Choroid plexus epithelial cell (primary cell): ENCODE measurements at regions not wholly inside any gene's neighbourhood (a gene's known extent, or its start where the extent isn't known, plus 50 kb on each side); places are given as distances from the start of the nearest gene placed in this dataset.

Experiments
- DNase-seq: peaks from one replicate; pipeline ENCODE4 v3.0.0-alpha.2; 2010; ENCODE audit warnings: low read depth
- H3K4me3 ChIP-seq: 2 replicates; pipeline ENCODE4 v1.5.1; 2011; ENCODE audit warnings: low read depth, mild to moderate bottlenecking, control low read depth, low read length, moderate library complexity
- TF ChIP-seq, protein P1 (sequence below): conservative IDR thresholded peaks from 2 replicates; pipeline ENCODE4 v1.5.1; 2011; ENCODE audit warnings: low read depth, mild to moderate bottlenecking, control low read depth, inconsistent platforms, low read length, moderate library complexity

DNA sequence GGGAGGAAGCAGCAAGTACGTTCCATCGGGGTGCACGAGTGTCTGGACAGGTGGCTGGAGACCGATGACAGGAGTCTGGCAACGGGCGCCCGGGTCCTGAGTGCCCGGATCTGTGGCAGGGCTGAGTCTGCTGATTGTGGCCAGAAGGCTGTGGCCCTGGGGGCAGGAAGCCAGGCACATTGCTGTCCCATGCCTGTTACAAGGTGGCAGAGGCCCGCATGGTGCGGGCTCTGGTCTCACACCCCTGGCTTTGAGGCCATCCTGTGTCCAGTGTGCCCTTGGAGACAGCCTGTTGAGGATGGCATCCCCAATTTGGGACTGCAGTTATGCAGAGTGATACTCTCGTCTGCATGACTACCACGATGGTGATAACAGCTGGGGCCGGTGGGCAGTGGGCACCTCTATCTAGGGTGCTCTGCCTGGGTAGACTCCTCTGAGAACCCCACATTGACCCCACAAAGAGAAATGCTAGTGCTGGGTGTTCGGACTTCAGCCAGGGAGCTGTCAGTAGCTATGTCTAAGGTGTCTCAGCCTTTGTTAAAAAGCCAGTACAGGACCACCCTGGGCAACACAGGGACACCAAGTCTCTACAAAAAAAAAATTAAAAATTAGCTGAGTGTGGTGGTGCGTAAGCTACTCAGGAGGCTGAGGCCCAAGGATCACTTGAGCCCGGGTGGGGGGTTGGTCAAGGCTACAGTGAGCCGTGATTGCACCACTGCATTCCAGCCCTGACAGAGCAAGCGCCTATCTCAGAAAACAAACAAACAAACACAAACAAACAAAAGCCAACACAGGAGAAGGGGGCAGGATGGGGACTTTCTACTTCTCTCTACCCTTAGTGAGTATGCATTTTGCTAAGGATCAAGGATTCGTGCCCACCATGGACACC is 88.3 kb downstream of the RHOB start:
- no peak overlapping the region for H3K4me3 ChIP-seq
- TF ChIP-seq, protein P1, sequence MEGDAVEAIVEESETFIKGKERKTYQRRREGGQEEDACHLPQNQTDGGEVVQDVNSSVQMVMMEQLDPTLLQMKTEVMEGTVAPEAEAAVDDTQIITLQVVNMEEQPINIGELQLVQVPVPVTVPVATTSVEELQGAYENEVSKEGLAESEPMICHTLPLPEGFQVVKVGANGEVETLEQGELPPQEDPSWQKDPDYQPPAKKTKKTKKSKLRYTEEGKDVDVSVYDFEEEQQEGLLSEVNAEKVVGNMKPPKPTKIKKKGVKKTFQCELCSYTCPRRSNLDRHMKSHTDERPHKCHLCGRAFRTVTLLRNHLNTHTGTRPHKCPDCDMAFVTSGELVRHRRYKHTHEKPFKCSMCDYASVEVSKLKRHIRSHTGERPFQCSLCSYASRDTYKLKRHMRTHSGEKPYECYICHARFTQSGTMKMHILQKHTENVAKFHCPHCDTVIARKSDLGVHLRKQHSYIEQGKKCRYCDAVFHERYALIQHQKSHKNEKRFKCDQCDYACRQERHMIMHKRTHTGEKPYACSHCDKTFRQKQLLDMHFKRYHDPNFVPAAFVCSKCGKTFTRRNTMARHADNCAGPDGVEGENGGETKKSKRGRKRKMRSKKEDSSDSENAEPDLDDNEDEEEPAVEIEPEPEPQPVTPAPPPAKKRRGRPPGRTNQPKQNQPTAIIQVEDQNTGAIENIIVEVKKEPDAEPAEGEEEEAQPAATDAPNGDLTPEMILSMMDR, result no peak
- no peak for DNase-seq

DNA sequence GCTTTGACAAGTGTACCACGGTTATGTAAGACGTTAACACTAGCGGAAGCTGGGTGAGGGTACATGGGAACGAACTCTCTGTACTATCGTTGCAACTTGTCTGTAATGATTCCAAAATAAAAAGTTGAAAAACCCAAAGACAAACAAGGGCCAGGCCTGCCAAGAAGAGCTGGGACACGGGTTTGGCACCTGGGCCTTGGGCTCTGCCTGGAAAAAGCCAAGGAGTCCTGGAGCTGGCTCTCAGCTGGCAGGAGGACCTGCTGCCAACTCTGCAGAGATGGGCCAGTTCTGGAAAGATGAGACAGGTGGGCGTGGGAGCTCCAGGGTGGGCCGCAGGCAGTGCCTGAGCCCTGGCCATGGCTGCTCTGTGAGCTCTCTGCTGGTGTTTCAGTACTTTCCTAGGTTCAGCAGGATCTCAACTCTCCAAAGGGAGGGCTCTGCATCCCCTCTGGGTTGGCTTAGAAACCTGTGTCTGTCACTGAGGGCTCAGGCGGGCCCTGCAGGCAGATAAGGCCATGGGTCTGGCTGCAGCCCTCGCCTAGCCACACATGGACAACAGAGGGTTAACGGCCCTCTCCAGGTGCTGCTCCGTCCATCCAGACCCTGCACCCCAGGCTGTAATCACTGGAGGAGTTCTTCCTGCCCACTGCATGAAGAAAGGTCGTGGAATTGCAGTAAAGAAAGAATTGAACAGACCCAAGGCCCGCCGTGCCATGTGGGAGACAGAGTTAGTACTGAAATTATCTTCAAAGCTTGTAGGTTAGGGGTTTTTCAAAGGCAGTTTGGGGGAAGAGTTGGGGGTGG is 89.9 kb downstream of the RHOB start:
- TF ChIP-seq, protein P1, result no peak
- H3K4me3 ChIP-seq, result no peak overlapping the region
- DNase-seq, result no peak

DNA sequence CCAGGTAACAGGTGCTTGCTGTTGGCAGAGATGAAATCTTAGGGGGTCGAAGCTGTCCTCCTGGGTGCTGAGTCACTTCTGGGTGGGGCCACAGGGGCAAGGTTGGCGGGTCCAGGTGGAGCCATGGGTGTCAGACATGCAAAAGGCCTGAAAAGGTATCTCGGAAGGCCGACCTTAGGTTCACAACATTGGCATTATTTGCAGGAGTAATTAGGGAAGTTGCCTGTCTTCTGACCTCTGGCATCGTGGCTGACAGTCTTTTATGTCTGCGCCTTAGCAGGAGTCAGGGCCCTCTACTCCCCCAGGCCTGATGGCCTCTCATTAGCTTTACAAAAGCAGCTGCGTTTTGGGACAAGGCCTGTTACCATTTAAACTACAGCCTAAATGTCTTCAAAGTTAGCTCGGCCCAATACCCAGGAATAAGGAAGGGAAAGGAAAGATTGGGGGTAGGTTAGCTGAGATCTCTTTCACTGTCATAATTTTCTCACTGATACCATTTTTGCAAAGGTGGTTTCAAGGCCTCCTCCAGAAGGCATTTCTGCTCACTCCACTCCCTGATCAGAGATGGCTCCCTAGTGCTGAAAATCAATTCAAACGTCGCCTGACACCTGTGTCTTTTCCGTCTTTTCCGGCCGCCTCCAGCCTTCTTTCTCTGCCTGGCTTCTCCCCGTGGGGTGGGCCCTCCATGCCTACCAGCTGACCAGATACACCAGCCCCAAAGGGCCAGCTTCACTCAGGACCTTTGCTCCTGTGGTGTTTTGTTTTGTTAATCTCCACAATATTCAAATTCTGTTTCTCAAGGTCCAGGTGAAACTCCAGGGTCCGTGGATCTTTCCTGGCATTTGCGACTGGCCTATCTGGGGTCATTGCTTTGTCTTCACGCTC is 90.8 kb downstream of the RHOB start:
- no peak overlapping the region for H3K4me3 ChIP-seq
- no peak for DNase-seq
- TF ChIP-seq, protein P1, result no peak

GRCh38 chr2:20538308-20539132 is 91.6 kb downstream of the RHOB start:
- TF ChIP-seq, protein P1, result no peak
- no peak overlapping the region for H3K4me3 ChIP-seq
- DNase-seq, result no peak

- no peak overlapping the region for H3K4me3 ChIP-seq
- TF ChIP-seq, protein P1, result no peak
- no peak for DNase-seq
Measured at GRCh38 chr2:20539133-20539719, 92.4 kb downstream of the RHOB start.
